Common myeloid progenitor, CD34-positive (primary cell): ENCODE measurements at regions not wholly inside any gene's neighbourhood (a gene's known extent, or its start where the extent isn't known, plus 50 kb on each side); places are given as distances from the start of the nearest gene placed in this dataset.

Experiments used
- CTCF ChIA-PET: fragments of 350-600 bp; sonication (Branson Sonifier 250); formaldehyde crosslinking; loops from one replicate; lab custom pipeline; 2021; ENCODE audit warnings: antibody characterized with exemption; lab: Charles Lee
- POLR2A ChIA-PET: fragments of 350-600 bp; sonication (Branson Sonifier 250); formaldehyde crosslinking; loops from one replicate; lab custom pipeline; 2021; ENCODE audit warnings: antibody characterized with exemption; lab: Charles Lee
- DNase-seq, 3 donors: peaks; one replicate each; pipeline versions ENCODE4 v3.0.0 to v3.0.0-alpha.2; 2013
- H3K27ac ChIP-seq, 2 experiments: 1 replicate in 1 of 2; 2 replicates in 1 of 2; pipeline ENCODE4 v1.7.0; 2013; ENCODE audit warnings: inconsistent platforms in 2 of 2, low read length in 2 of 2, mild to moderate bottlenecking in 2 of 2, low read depth in 1 of 2, moderate library complexity in 1 of 2; ENCODE audit not compliant: severe bottlenecking in 2 of 2, insufficient read depth in 1 of 2, poor library complexity in 1 of 2
- H3K27me3 ChIP-seq, 5 experiments: replicated peaks in 2 of 5; 1 replicate in 3 of 5; 2 replicates in 2 of 5; pipeline versions ENCODE4 v1.6.1 to v1.7.0; 2013; ENCODE audit warnings: low read length in 4 of 5, mild to moderate bottlenecking in 2 of 5, moderate library complexity in 2 of 5, inconsistent platforms in 1 of 5; ENCODE audit not compliant: insufficient read depth in 5 of 5, control insufficient read depth in 4 of 5
- H3K36me3 ChIP-seq, 4 experiments: 1 replicate in 2 of 4; 2 replicates in 2 of 4; pipeline versions ENCODE4 v1.6.1 to v1.7.0; 2013; ENCODE audit warnings: low read length in 3 of 4, control low read depth in 1 of 4, mild to moderate bottlenecking in 1 of 4; ENCODE audit not compliant: control insufficient read depth in 4 of 4, insufficient read depth in 4 of 4
- H3K4me1 ChIP-seq, 4 experiments: 1 replicate in 3 of 4; 2 replicates in 1 of 4; pipeline versions ENCODE4 v1.6.1 to v1.7.1; 2013; ENCODE audit warnings: low read length in 3 of 4, mild to moderate bottlenecking in 3 of 4, control low read depth in 1 of 4, inconsistent platforms in 1 of 4, moderate library complexity in 1 of 4; ENCODE audit not compliant: control insufficient read depth in 4 of 4, insufficient read depth in 4 of 4; ENCODE audit errors: control extremely low read depth in 1 of 4
- H3K4me3 ChIP-seq, 7 experiments: 1 replicate in 4 of 7; 2 replicates in 3 of 7; pipeline versions ENCODE4 v1.5.1 to v1.7.0; 2013; ENCODE audit warnings: mild to moderate bottlenecking in 7 of 7, low read length in 6 of 7, moderate library complexity in 6 of 7, inconsistent platforms in 2 of 7, low read depth in 2 of 7, control low read depth in 1 of 7; ENCODE audit not compliant: insufficient read depth in 4 of 7, control insufficient read depth in 1 of 7; ENCODE audit errors: extremely low read depth in 1 of 7
- H3K9me3 ChIP-seq, 5 experiments: 1 replicate in 4 of 5; 2 replicates in 1 of 5; pipeline versions ENCODE4 v1.6.1 to v1.7.1; 2013; ENCODE audit warnings: low read length in 4 of 5, mild to moderate bottlenecking in 2 of 5, inconsistent platforms in 1 of 5, low read depth in 1 of 5, moderate library complexity in 1 of 5; ENCODE audit not compliant: control insufficient read depth in 4 of 5, insufficient read depth in 2 of 5; ENCODE audit errors: control extremely low read depth in 1 of 5
- WGBS: methylation state at CpG from one replicate; pipeline ENCODE4 v1.1.5; 2013; ENCODE audit not compliant: insufficient coverage; 5-methylcytosine and 5-hydroxymethylcytosine counted together

- no CpG with 5 or more reads among the region's 2 CpGs for WGBS
Measured at GRCh38 chr16:64782484-64782883, 339.4 kb downstream of the CDH11 start.

GRCh38 chr16:64780445-64780844, 341.4 kb downstream of the CDH11 start:
- DNase-seq = no peak
- POLR2A ChIA-PET = no interaction called here
- H3K27ac ChIP-seq = no peak overlapping the region
- WGBS = 17% methylated on average over 1 of the region's 3 CpGs
- H3K4me1 ChIP-seq = no peaks in the 10 kb centered on the region
- no peaks in the 10 kb centered on the region for H3K36me3 ChIP-seq
- no peaks in the 10 kb centered on the region for H3K9me3 ChIP-seq
- CTCF ChIA-PET = no interaction called here
- no peak overlapping the region for H3K4me3 ChIP-seq
- no peaks in the 10 kb centered on the region for H3K27me3 ChIP-seq

More at GRCh38 chr16:64782484-64782883, 339.4 kb downstream of the CDH11 start:
- H3K36me3 ChIP-seq = no peaks in the 10 kb centered on the region
- ChIA-PET POLR2A (no interaction called here), CTCF (interaction anchor here (0.7 kb wide), 1 partner anchor 18 kb away, joined by 3 read pairs; no protein-coding TSS in a partner anchor)
- DNase-seq = no peak
- H3K27ac ChIP-seq = no peak overlapping the region
- no peaks in the 10 kb centered on the region for H3K4me1 ChIP-seq
- H3K4me3 ChIP-seq = no peak overlapping the region
- H3K27me3 ChIP-seq = no peaks in the 10 kb centered on the region
- H3K9me3 ChIP-seq = no peaks in the 10 kb centered on the region

GRCh38 chr16:64778777-64779176, 343.1 kb downstream of the CDH11 start:
- H3K4me1 ChIP-seq = no peaks in the 10 kb centered on the region

GRCh38 chr16:64773638-64774037, 348.2 kb downstream of the CDH11 start:
- DNase-seq = no peak
- 100% methylated on average over 2 of the region's 2 CpGs for WGBS
- POLR2A ChIA-PET = no interaction called here
- Histone ChIP-seq H3K9me3 (no peaks in the 10 kb centered on the region), H3K4me1 (no peaks in the 10 kb centered on the region), H3K27me3 (no peaks in the 10 kb centered on the region), H3K36me3 (no peaks in the 10 kb centered on the region), H3K4me3 (no peak overlapping the region), H3K27ac (no peak overlapping the region)
- CTCF ChIA-PET = no interaction called here

More at GRCh38 chr16:64778777-64779176, 343.1 kb downstream of the CDH11 start:
- Histone ChIP-seq H3K27me3 (no peaks in the 10 kb centered on the region), H3K36me3 (no peaks in the 10 kb centered on the region), H3K4me3 (no peak overlapping the region), H3K27ac (no peak overlapping the region), H3K9me3 (no peaks in the 10 kb centered on the region)
- no CpG with 5 or more reads among the region's 1 CpG for WGBS
- CTCF ChIA-PET = no interaction called here
- DNase-seq = no peak
- POLR2A ChIA-PET = no interaction called here

GRCh38 chr16:64773184-64773583, 348.7 kb downstream of the CDH11 start:
- DNase-seq = no peak
- Histone ChIP-seq H3K36me3 (no peaks in the 10 kb centered on the region), H3K27me3 (no peaks in the 10 kb centered on the region), H3K4me1 (no peaks in the 10 kb centered on the region), H3K9me3 (no peaks in the 10 kb centered on the region), H3K27ac (no peak overlapping the region), H3K4me3 (no peak overlapping the region)
- WGBS = no CpG with 5 or more reads among the region's 3 CpGs
- CTCF ChIA-PET = no interaction called here
- POLR2A ChIA-PET = no interaction called here

GRCh38 chr16:64771273-64771672, 350.6 kb downstream of the CDH11 start:
- Histone ChIP-seq H3K4me1 (no peaks in the 10 kb centered on the region), H3K27me3 (no peaks in the 10 kb centered on the region), H3K27ac (no peak overlapping the region), H3K36me3 (no peaks in the 10 kb centered on the region), H3K4me3 (no peak overlapping the region), H3K9me3 (no peaks in the 10 kb centered on the region)
- no peak for DNase-seq
- ChIA-PET POLR2A (interaction anchor here (0.6 kb wide), 1 partner anchor 27 kb away, joined by 4 read pairs; no protein-coding TSS in a partner anchor), CTCF (no interaction called here)
- WGBS = 100% methylated on average over 13 of the region's 13 CpGs

- CTCF ChIA-PET = no interaction called here
- Histone ChIP-seq H3K9me3 (no peaks in the 10 kb centered on the region), H3K4me1 (no peaks in the 10 kb centered on the region), H3K27me3 (no peaks in the 10 kb centered on the region), H3K4me3 (no peak overlapping the region), H3K36me3 (no peaks in the 10 kb centered on the region), H3K27ac (no peak overlapping the region)
- no CpG with 5 or more reads among the region's 2 CpGs for WGBS
- POLR2A ChIA-PET = no interaction called here
- no peak for DNase-seq
Measured at GRCh38 chr16:64762211-64762610, 359.7 kb downstream of the CDH11 start.
